ENCODE measurements at regions not wholly inside any gene's neighbourhood (a gene's known extent, or its start where the extent isn't known, plus 50 kb on each side); places are given as distances from the start of the nearest gene placed in this dataset.

DNA sequence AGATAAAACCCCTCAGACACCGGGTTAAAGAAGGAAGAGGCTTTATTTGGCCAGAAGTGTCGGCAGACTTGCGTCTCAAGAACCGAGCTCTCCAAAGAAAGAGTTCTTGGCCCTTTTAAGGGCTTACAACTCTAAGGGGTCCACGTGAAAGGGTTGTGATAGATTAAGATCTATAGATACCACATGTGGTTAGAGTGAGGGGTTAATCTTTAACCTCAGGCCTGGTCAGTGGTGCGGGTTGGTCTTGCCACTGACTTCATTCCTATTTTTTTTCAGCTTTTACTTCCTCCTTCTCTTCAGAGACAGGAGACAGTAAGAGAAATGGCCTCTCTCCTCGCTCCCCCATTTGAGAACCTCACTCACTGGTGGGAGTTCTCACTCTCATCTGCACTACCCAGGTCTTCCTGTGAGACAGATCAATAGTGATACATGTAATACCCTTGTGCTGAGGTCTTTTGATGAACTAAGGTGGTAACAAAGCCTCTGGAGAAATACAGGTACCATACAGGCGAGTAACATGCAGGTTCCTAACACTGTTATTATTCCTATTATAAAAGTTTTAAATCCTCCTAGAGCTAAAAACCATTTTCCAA, 52.4 kb upstream of the COX7C start:
- TF ChIP-seq EZH2 (IDR thresholded peaks at IDR 0.05) = no peak
- TF ChIP-seq, protein P1, sequence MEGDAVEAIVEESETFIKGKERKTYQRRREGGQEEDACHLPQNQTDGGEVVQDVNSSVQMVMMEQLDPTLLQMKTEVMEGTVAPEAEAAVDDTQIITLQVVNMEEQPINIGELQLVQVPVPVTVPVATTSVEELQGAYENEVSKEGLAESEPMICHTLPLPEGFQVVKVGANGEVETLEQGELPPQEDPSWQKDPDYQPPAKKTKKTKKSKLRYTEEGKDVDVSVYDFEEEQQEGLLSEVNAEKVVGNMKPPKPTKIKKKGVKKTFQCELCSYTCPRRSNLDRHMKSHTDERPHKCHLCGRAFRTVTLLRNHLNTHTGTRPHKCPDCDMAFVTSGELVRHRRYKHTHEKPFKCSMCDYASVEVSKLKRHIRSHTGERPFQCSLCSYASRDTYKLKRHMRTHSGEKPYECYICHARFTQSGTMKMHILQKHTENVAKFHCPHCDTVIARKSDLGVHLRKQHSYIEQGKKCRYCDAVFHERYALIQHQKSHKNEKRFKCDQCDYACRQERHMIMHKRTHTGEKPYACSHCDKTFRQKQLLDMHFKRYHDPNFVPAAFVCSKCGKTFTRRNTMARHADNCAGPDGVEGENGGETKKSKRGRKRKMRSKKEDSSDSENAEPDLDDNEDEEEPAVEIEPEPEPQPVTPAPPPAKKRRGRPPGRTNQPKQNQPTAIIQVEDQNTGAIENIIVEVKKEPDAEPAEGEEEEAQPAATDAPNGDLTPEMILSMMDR (IDR thresholded peaks at IDR 0.05) = no peak

Data from neural progenitor cell (in vitro differentiated cells).